Cardiac fibroblast (primary cell): ENCODE measurements at regions not wholly inside any gene's neighbourhood (a gene's known extent, or its start where the extent isn't known, plus 50 kb on each side); places are given as distances from the start of the nearest gene placed in this dataset.

Experiments
- DNase-seq, 2 donors: peaks; one replicate each; pipeline versions ENCODE4 v3.0.0 to v3.0.0-alpha.2; 2010; ENCODE audit warnings: low read depth in 2 of 2
- H3K4me3 ChIP-seq, 2 donors: replicated peaks in 1 of 2; 1 replicate in 1 of 2; 2 replicates in 1 of 2; pipeline ENCODE4 v1.5.1; 2011; ENCODE audit warnings: low read depth in 2 of 2, low read length in 2 of 2, mild to moderate bottlenecking in 2 of 2, moderate library complexity in 1 of 2
- TF ChIP-seq, protein P1 (sequence below): IDR thresholded peaks from one replicate; pipeline ENCODE4 v1.5.1; 2011; ENCODE audit warnings: low read depth, mild to moderate bottlenecking, low read length, inconsistent platforms

DNA sequence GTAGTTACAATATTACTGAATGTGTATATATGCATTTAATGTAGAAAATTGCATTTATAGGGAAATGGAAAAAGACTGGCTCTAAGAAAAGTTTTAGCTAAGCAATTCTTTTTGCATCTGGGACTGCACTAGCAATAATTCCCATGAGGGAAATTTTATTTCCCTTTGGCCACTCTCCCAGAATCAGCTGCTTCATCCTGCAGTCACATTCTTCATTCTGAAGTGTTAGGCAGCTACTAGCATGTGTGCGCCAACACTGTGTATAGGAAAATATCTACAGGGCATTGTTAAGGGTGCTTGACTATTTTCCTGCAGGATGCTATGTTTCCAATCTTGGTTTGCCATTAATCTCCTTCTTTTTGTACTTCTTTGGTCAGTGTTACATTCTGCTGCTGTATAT lies 312.8 kb upstream of the PCDH20 start:
- TF ChIP-seq, protein P1, sequence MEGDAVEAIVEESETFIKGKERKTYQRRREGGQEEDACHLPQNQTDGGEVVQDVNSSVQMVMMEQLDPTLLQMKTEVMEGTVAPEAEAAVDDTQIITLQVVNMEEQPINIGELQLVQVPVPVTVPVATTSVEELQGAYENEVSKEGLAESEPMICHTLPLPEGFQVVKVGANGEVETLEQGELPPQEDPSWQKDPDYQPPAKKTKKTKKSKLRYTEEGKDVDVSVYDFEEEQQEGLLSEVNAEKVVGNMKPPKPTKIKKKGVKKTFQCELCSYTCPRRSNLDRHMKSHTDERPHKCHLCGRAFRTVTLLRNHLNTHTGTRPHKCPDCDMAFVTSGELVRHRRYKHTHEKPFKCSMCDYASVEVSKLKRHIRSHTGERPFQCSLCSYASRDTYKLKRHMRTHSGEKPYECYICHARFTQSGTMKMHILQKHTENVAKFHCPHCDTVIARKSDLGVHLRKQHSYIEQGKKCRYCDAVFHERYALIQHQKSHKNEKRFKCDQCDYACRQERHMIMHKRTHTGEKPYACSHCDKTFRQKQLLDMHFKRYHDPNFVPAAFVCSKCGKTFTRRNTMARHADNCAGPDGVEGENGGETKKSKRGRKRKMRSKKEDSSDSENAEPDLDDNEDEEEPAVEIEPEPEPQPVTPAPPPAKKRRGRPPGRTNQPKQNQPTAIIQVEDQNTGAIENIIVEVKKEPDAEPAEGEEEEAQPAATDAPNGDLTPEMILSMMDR = no peak
- no peak overlapping the region for H3K4me3 ChIP-seq
- DNase-seq = peak; percentile 48 to 78

DNA sequence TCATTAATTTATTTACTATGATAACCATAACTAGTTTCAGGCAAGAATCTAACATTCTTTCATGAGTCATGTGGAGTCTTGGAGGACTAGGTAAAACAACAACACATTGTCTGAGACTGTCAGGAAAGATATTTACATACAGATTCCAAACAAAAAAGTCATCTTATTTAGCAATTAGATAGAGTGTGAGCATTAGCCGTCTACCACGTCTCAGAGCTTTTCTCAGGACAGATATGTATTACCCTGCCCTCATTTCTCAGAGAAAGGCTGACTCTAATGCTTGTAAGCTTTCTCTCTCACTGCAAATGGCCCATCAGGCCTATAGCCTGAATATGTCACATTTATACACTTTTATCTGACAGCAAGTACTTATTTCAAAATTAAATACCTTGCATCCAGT lies 312.1 kb upstream of the PCDH20 start:
- DNase-seq = peak; percentile 33 to 40
- no peak overlapping the region for H3K4me3 ChIP-seq
- TF ChIP-seq, protein P1 = no peak

DNA sequence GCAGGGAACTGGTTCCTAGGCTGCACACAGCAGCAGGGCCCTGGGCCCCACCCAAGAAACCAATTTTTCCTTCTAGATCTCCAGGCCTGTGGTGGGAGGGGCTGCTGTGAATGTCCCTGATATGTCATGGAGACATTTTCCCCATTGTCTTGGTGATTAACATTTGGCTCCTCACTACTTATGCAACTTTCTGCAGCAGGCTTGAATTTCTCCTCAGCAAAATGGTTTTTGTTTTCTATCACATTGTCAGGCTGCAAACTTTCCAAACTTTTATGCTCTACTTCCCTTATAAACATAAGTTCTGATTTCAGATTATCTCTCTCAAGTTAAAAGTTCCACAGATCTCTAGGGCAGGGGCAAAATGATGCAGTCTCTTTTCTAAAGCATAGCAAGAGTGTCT lies 310.2 kb upstream of the PCDH20 start:
- DNase-seq = no peak
- TF ChIP-seq, protein P1 = no peak
- H3K4me3 ChIP-seq = no peak overlapping the region

DNA sequence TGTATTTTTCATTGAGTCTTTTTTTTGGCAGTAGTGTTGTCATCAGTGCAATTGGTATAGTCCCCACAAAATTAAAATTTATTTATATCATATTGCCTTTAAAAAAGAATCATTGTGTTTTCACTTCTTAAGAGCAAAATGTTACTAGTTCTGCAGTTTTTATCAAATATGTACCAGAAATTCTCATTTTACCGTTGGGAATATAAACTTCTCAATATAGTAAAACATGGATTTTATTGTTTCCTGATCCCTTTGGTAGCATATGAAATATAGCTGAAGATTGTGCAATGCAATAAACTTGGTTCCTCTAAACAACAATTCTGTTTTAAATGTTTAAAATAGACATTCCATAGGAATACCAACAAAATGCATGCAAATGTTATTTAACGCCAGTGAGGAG lies 306.5 kb upstream of the PCDH20 start:
- H3K4me3 ChIP-seq = no peak overlapping the region
- no peak for DNase-seq
- TF ChIP-seq, protein P1 = no peak

DNA sequence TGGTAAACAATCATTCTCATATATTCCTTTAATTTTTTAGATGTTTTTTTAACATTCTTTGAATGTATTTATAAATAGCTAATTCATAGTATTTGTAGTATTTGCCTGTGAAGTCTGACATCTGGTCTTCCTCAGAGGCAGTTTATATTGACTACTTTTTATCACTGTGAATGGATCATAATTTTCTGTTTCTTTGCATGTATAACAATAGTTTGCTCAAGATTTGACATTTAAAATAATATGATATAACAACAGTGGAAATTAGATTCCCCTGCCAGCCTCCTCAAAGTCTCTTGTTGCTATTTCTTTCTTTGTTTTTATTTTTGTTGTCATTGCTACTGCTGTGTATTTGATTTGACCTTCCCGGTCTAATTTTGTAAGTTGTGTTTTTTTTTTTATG lies 297.0 kb upstream of the PCDH20 start:
- TF ChIP-seq, protein P1 = no peak
- H3K4me3 ChIP-seq = no peak overlapping the region
- no peak for DNase-seq

DNA sequence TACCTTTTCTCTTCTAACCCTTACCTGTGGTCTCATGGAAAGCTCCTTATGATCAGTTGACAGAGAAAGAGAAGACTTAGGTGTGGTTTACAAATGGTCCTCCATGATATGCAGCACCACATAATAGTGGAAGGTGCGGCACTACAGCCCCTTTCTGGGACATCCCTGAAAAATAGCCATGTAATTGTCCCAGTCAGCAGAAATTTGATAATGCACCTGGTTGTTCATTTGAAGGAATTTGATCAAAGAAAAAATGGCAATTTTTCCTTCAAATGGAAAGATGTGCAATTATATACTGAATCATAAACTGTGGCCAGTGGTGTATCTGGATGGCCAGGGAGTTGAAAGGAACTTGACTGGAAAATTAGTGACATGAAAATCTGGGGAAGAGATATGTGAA lies 293.6 kb upstream of the PCDH20 start:
- no peak overlapping the region for H3K4me3 ChIP-seq
- no peak for DNase-seq
- TF ChIP-seq, protein P1 = no peak

DNA sequence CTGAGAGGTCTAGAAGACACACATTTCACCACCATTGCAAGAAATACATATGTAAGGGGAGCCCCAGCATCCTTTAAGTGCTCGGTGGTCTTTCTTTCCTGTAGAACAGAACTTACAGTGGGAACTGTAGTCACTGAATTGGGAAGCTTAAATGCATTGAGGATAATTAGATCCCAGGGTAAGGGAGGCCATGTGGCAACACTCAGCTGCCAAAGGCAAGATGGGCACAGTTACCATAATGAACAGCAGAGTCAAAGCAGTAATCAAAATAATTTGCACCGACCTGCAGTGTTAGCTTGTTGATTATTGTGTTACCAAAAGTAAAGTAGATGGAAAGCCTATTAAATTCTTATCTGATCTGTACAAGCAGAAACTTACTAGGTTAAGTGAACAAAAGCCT lies 291.2 kb upstream of the PCDH20 start:
- TF ChIP-seq, protein P1 = no peak
- DNase-seq = no peak
- H3K4me3 ChIP-seq = no peak overlapping the region
